K562 (cell line): ENCODE measurements at regions not wholly inside any gene's neighbourhood (a gene's known extent, or its start where the extent isn't known, plus 50 kb on each side); places are given as distances from the start of the nearest gene placed in this dataset.

Experiments used
- ATAC-seq: fragments of 200-7000 bp; cut with Tn5 transposase; 3 replicates; pipeline ENCODE4 v1.9.1; 2020; ENCODE audit warnings: moderate library complexity
- BruUV-seq: library from RNA; stranded (reverse); fragments of 400-500 nt; replicated peaks from 2 replicates; lab custom pipeline; 2021; lab: Mats Ljungman, UMichigan
- CTCF ChIA-PET: fragments of 300-600 bp; formaldehyde crosslinking; extraction: SDS; loops from one replicate; lab custom pipeline; 2021; ENCODE audit warnings: low intra/inter-chr PET ratio; lab: Yijun Ruan, JAX
- POLR2A ChIA-PET: fragments of 300-600, 350-650 bp; sonication (Branson Sonifier 250); formaldehyde crosslinking; extraction: SDS; loops from one replicate; lab custom pipeline; 2021; ENCODE audit warnings: antibody characterized with exemption, inconsistent platforms; lab: Yijun Ruan, JAX
- DNase-seq, 4 experiments: peaks; one replicate each; pipeline versions ENCODE4 v3.0.0 to v3.0.0-alpha.2; 2011 to 2018; ENCODE audit warnings: low spot score in 3 of 4, mixed read lengths in 3 of 4; ENCODE audit errors: extremely low read depth in 1 of 4
- FAIRE-seq: peaks from 2 replicates; lab custom pipeline; 2011; peaks lifted over from hg19 to GRCh38; lab: Jason Lieb, UNC
- H2AFZ ChIP-seq: 2 replicates; pipeline ENCODE4 v1.6.0; 2011; ENCODE audit warnings: low read depth, low read length, control low read depth, inconsistent platforms
- H3K27ac ChIP-seq: fragments of 200-600 bp; 3 replicates; pipeline ENCODE4 v1.8.0; 2011; ENCODE audit warnings: low read depth, mild to moderate bottlenecking, control low read depth, inconsistent platforms, low read length, moderate library complexity, mixed read lengths; ENCODE audit errors: extremely low read depth
- H3K27me3 ChIP-seq, 2 experiments: fragments of 300-600 bp in 1 of 2; 2 replicates in 1 of 2; 3 replicates in 1 of 2; pipeline versions ENCODE4 v1.6.0 to v1.8.0; 2011; ENCODE audit warnings: inconsistent platforms in 2 of 2, low read length in 2 of 2, mild to moderate bottlenecking in 1 of 2, mixed read lengths in 1 of 2, moderate library complexity in 1 of 2; ENCODE audit not compliant: control insufficient read depth in 2 of 2, insufficient read depth in 2 of 2
- H3K36me3 ChIP-seq: fragments of 300-600 bp; 3 replicates; pipeline ENCODE4 v1.8.0; 2011; ENCODE audit warnings: mild to moderate bottlenecking, low read length, inconsistent platforms; ENCODE audit not compliant: control insufficient read depth, insufficient read depth
- H3K4me1 ChIP-seq, 2 experiments: fragments of 200-600 bp in 1 of 2; replicated peaks in 1 of 2; 2 replicates in 1 of 2; 3 replicates in 1 of 2; pipeline versions ENCODE4 v1.5.1 to v1.8.0; 2011; ENCODE audit warnings: inconsistent platforms in 2 of 2, low read length in 2 of 2, mild to moderate bottlenecking in 1 of 2, mixed read lengths in 1 of 2, moderate library complexity in 1 of 2; ENCODE audit not compliant: control insufficient read depth in 2 of 2, insufficient read depth in 2 of 2
- H3K4me2 ChIP-seq: 2 replicates; pipeline ENCODE4 v1.6.1; 2011; ENCODE audit warnings: low read length, control low read depth, inconsistent platforms, mixed read lengths; ENCODE audit not compliant: insufficient read depth
- H3K4me3 ChIP-seq: fragments of 200-600 bp; sonication (generic), shearing (Covaris generic); 2 replicates; pipeline ENCODE4 v1.5.1; 2016; ENCODE audit warnings: control low read depth, inconsistent platforms
- H3K79me2 ChIP-seq: fragments of 200-600 bp; 3 replicates; pipeline ENCODE4 v1.8.0; 2011; ENCODE audit warnings: low read length, inconsistent platforms; ENCODE audit not compliant: control insufficient read depth, insufficient read depth
- H3K9ac ChIP-seq, 2 experiments: 2 replicates each; pipeline versions ENCODE4 v1.6.0 to v1.6.1; 2011; ENCODE audit warnings: low read depth in 2 of 2, low read length in 2 of 2, control low read depth in 1 of 2, inconsistent platforms in 1 of 2, mild to moderate bottlenecking in 1 of 2, mixed read lengths in 1 of 2; ENCODE audit not compliant: insufficient read depth in 1 of 2
- H3K9me1 ChIP-seq: one replicate; pipeline ENCODE4 v1.6.0; 2011; ENCODE audit warnings: inconsistent platforms, mild to moderate bottlenecking, low read length, moderate library complexity; ENCODE audit not compliant: control insufficient read depth, insufficient read depth
- H3K9me3 ChIP-seq: replicated peaks from 2 replicates; pipeline ENCODE4 v1.5.1; 2011; ENCODE audit warnings: low read depth, low read length, inconsistent platforms; ENCODE audit not compliant: control insufficient read depth, insufficient read depth
- H4K20me1 ChIP-seq: replicated peaks from 2 replicates; pipeline ENCODE4 v1.6.1; 2011; ENCODE audit warnings: low read length, inconsistent platforms, mixed read lengths; ENCODE audit not compliant: control insufficient read depth, insufficient read depth
- CBFA2T2 ChIP-seq: fragments of 450-650 bp; conservative IDR thresholded peaks from 2 replicates; pipeline ENCODE4 v1.6.1; 2017; ENCODE audit warnings: mild to moderate bottlenecking
- CTCF ChIP-seq, 3 experiments: IDR thresholded peaks in 2 of 3; conservative IDR thresholded peaks in 1 of 3; 2 replicates each; pipeline ENCODE4 v1.5.1; 2011 to 2012; ENCODE audit warnings: low read length in 3 of 3, mild to moderate bottlenecking in 3 of 3, control low read depth in 2 of 3, improper control_type of control experiment in 1 of 3, inconsistent platforms in 1 of 3, low read depth in 1 of 3, mixed read lengths in 1 of 3, moderate library complexity in 1 of 3; ENCODE audit not compliant: insufficient read depth in 2 of 3
- HMBOX1 ChIP-seq: sonication (generic); IDR thresholded peaks from 2 replicates; pipeline ENCODE4 v1.6.1; 2016
- HNRNPH1 ChIP-seq: fragments of 200-400 bp; formaldehyde crosslinking; optimal IDR thresholded peaks from 2 replicates; pipeline ENCODE3; 2017; ENCODE audit warnings: low read depth, mild to moderate bottlenecking, low read length, moderate library complexity
- MYNN ChIP-seq, 2 experiments: sonication (generic); formaldehyde crosslinking in 1 of 2; IDR thresholded peaks; 2 replicates each; pipeline versions ENCODE4 v1.5.0 to v1.6.1; 2016 to 2020; ENCODE audit warnings: antibody characterized with exemption in 1 of 2, missing genetic modification reagents in 1 of 2
- RAD21 ChIP-seq, 2 experiments: fragments of 250-450 bp in 1 of 2; fragments of 450-650 bp in 1 of 2; sonication (Bioruptor Pico) in 1 of 2; formaldehyde crosslinking in 1 of 2; IDR thresholded peaks in 1 of 2; conservative IDR thresholded peaks in 1 of 2; 2 replicates each; pipeline versions ENCODE4 v1.4.0 to v1.8.0; 2020 to 2022; ENCODE audit warnings: mild to moderate bottlenecking in 2 of 2, moderate library complexity in 1 of 2
- SMAD1 ChIP-seq: fragments of 150-350 bp; IDR thresholded peaks from 2 replicates; pipeline ENCODE4 v1.6.1; 2014; ENCODE audit warnings: low read length, low read depth; ENCODE audit not compliant: partially characterized antibody
- SMARCA4 ChIP-seq: fragments of 450-650 bp; IDR thresholded peaks from 2 replicates; pipeline ENCODE4 v1.6.1; 2016
- ZNF239 ChIP-seq: fragments of 250-450 bp; sonication (Bioruptor Pico); IDR thresholded peaks from 2 replicates; pipeline ENCODE4 v1.4.0; 2020; ENCODE audit warnings: mild to moderate bottlenecking
- ZNF398 ChIP-seq: fragments of 250-450 bp; sonication (Bioruptor Pico); IDR thresholded peaks from 2 replicates; pipeline ENCODE4 v1.8.0; 2021; ENCODE audit warnings: moderate library complexity, mild to moderate bottlenecking, inconsistent platforms
- WGBS: fragments of 100-300 bp; shearing (Covaris generic); methylation state at CpG from one replicate; pipeline ENCODE4 v1.1.6; 2016; ENCODE audit warnings: low coverage, mixed read lengths; ENCODE audit not compliant: insufficient coverage; ENCODE audit errors: missing lambda C conversion rate; 5-methylcytosine and 5-hydroxymethylcytosine counted together
- in situ Hi-C: fragments of 300-500 bp; cut with MboI; formaldehyde crosslinking; loops from 4 replicates; pipeline ENCODE4 v1.15.0; 2018; ENCODE audit warnings: inconsistent platforms, mixed read lengths
- intact Hi-C: fragments of 100-400 bp; cut with micrococcal nuclease; formaldehyde crosslinking; loops from 2 replicates; pipeline ENCODE4 v1.14.2; 2022
- TF ChIP-seq, protein P1 (sequence below): fragments of 450-650 bp; formaldehyde crosslinking; IDR thresholded peaks from 2 replicates; pipeline ENCODE4 v1.4.0; 2022; ENCODE audit warnings: mild to moderate bottlenecking, moderate library complexity

DNA sequence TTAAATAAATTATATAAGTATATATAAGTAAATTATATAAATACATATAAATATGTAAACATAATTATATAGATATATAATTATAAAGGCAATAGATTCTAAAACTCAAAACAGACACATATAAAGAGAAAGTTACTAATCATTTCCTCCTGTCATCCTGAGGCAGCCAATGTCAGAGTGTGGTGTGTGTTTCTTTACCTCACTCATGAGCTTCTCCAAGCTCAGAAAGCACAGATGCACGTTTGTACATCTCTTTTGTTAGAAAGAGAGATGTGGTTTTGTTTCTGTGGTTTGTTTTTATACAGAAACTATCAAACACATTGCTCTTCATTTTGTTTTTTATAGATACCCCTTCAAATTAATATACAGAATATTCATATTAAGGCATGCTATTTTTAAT is 594.8 kb downstream of the USP25 start (continued):
- TF ChIP-seq ZNF398 (CRISPR knock-in tag) (no peak), SMAD1 (no peak), HNRNPH1 (no peak)

DNA sequence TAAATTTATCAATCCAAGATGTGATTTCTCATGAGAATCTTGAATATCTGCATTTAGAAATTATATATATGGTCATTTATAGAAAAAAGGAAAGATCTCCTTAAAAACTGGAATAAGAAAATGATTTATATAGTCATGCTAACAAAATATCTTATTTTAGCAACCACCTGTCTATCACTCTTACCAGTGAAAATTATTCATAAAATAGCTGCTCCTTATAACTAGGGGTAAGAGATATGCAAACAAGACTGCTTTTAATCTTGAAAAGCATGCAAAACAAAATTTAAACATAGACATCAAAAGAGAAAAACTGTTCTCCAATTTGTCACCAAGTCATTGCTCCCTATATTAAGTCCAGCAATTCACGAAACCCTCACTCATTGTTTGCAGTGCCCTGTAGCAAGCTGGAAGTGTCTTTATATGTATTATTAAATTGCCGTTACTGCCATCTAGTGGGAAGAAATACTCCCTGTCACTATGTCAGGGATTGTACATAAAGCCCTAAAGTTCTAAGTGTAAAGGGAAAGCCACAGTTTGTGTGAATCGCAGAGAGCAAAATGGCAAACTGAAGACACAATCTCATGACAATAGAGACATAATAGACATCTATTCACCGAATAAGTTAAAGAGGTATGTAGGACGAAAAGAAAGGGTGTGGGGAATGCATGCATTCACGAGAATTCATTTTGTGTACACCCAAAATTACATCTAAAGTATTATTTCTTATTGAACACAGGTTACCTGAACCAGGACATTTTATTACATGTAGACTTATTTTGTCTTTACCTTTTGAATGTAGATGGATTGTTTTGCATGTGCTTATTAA is 600.5 kb downstream of the USP25 start:
- Histone ChIP-seq H3K9me1 (no peaks in the 10 kb centered on the region), H3K9me3 (no peaks in the 10 kb centered on the region), H3K27me3 (no peaks in the 10 kb centered on the region), H2AFZ (no peak overlapping the region), H3K9ac (no peak overlapping the region), H3K79me2 (no peaks in the 10 kb centered on the region), H3K36me3 (no peaks in the 10 kb centered on the region), H3K4me1 (no peaks in the 10 kb centered on the region), H3K4me3 (no peak overlapping the region), H4K20me1 (no peaks in the 10 kb centered on the region), H3K27ac (no peak overlapping the region), H3K4me2 (no peak overlapping the region)
- 2% methylated on average over 6 of the region's 6 CpGs for WGBS
- DNase-seq: peak in 2 of 4 experiments; percentile 6 to 47
- ChIA-PET POLR2A (no interaction called here), CTCF (no interaction called here)
- peak; percentile 74 for ATAC-seq
- intact Hi-C loops (no loop called here), in situ Hi-C loops (no loop called here)
- no peak for FAIRE-seq
- BruUV-seq: no TSS peak
- no peak for TF ChIP-seq MYNN (IDR thresholded peaks at IDR 0.05)
- TF ChIP-seq MYNN (CRISPR knock-in tag; IDR thresholded peaks at IDR 0.05): no peak
- TF ChIP-seq SMARCA4: no peak
- no peak for TF ChIP-seq HMBOX1
- TF ChIP-seq, protein P1, sequence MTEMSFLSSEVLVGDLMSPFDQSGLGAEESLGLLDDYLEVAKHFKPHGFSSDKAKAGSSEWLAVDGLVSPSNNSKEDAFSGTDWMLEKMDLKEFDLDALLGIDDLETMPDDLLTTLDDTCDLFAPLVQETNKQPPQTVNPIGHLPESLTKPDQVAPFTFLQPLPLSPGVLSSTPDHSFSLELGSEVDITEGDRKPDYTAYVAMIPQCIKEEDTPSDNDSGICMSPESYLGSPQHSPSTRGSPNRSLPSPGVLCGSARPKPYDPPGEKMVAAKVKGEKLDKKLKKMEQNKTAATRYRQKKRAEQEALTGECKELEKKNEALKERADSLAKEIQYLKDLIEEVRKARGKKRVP (CRISPR knock-in tag): no peak
- no peak for TF ChIP-seq ZNF239 (CRISPR knock-in tag)
- TF ChIP-seq CTCF (IDR thresholded peaks at IDR 0.05 in 2 of 3, conservative IDR thresholded peaks at IDR 0.05 in 1 of 3; ENCODE audit: insufficient read depth in 2 of 3, low read depth in 1 of 3, low read length in 3 of 3): peak in 2 of 3 experiments; percentile 40 to 48; a peak in 3 of 6 replicates
- peak; percentile 52 to 64; a peak in 3 of 4 replicates for TF ChIP-seq RAD21 (CRISPR knock-in tag; conservative IDR thresholded peaks at IDR 0.05 in 1 of 2, IDR thresholded peaks at IDR 0.05 in 1 of 2)
- TF ChIP-seq CBFA2T2: no peak
